HL-60 (cell line): ENCODE measurements at regions not wholly inside any gene's neighbourhood (a gene's known extent, or its start where the extent isn't known, plus 50 kb on each side); places are given as distances from the start of the nearest gene placed in this dataset.

Source experiments
- CTCF ChIP-seq: IDR thresholded peaks from one replicate; pipeline ENCODE4 v1.5.1; 2011; ENCODE audit warnings: low read length, control low read depth, inconsistent platforms; ENCODE audit not compliant: insufficient read depth
- GABPA ChIP-seq: IDR thresholded peaks from 2 replicates; pipeline ENCODE4 v1.6.1; 2012; ENCODE audit warnings: low read depth
- POLR2AphosphoS5 ChIP-seq: IDR thresholded peaks from 2 replicates; pipeline ENCODE4 v1.6.1; 2012; ENCODE audit warnings: low read depth
- REST ChIP-seq: IDR thresholded peaks from 2 replicates; pipeline ENCODE4 v1.6.1; 2012; ENCODE audit warnings: low read depth; ENCODE audit not compliant: insufficient replicate concordance
- SPI1 ChIP-seq: IDR thresholded peaks from 2 replicates; pipeline ENCODE4 v1.6.1; 2012; ENCODE audit warnings: low read depth, mild to moderate bottlenecking, borderline replicate concordance

GRCh38 chr5:44183753-44184152 lies 205.5 kb downstream of the FGF10 start:
- TF ChIP-seq CTCF (no peak), POLR2AphosphoS5 (no peak), GABPA (no peak), REST (no peak), SPI1 (no peak)
